Coronary artery (tissue), 2 donors: ENCODE measurements at regions not wholly inside any gene's neighbourhood (a gene's known extent, or its start where the extent isn't known, plus 50 kb on each side); places are given as distances from the start of the nearest gene placed in this dataset.

ENCODE experiments used
- DNase-seq: peaks from one replicate; pipeline ENCODE4 v3.0.0-alpha.2; 2017; ENCODE audit warnings: low spot score
- H3K27ac ChIP-seq, 2 donors: fragments of 200-600 bp; sonication (generic); one replicate each; pipeline ENCODE4 v1.5.1; 2016 to 2019
- H3K4me3 ChIP-seq: fragments of 200-600 bp; sonication (generic); 2 replicates; pipeline ENCODE4 v1.5.1; 2016; ENCODE audit warnings: mild to moderate bottlenecking, moderate library complexity
- TF ChIP-seq, protein P1 (sequence below): fragments of 200-600 bp; sonication (generic); IDR thresholded peaks from one replicate; pipeline ENCODE4 v1.5.1; 2019; ENCODE audit warnings: antibody characterized with exemption

DNA sequence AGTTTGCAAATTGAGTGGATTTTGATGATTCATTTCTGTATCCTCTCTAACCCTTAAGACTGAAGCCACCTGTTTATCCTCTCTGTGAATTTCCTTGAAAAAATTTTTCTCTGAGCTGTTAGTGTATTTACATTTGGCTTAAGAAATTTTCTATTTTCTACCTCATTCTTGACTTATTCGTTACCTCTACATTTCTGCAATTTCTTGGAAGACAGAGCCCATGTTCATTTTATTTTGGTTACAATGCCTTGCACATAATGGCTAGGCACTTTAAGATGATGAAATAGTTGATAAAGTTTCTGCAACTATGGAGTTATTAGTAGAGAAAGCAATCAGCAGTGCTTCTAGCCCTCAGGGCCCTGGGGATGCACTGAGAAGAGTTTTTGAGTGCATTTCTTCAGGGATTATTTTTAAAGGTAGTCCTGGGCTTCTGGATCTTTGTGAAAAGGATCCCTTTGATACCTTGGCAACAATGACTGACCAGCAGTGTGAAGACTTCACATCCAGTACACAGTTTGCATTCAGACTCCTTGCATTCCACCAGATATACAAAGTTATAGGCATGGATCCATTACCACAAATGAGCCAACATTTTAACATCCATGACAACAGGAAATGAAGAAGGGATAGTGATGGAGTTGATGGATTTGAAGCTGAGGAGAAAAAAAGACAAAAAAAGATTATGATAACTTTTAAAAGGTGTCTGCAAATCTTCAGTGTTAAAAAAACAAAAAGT, 68.2 kb downstream of the CH25H start:
- DNase-seq = no peak
- TF ChIP-seq, protein P1, sequence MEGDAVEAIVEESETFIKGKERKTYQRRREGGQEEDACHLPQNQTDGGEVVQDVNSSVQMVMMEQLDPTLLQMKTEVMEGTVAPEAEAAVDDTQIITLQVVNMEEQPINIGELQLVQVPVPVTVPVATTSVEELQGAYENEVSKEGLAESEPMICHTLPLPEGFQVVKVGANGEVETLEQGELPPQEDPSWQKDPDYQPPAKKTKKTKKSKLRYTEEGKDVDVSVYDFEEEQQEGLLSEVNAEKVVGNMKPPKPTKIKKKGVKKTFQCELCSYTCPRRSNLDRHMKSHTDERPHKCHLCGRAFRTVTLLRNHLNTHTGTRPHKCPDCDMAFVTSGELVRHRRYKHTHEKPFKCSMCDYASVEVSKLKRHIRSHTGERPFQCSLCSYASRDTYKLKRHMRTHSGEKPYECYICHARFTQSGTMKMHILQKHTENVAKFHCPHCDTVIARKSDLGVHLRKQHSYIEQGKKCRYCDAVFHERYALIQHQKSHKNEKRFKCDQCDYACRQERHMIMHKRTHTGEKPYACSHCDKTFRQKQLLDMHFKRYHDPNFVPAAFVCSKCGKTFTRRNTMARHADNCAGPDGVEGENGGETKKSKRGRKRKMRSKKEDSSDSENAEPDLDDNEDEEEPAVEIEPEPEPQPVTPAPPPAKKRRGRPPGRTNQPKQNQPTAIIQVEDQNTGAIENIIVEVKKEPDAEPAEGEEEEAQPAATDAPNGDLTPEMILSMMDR = no peak
- Histone ChIP-seq H3K27ac (no peak overlapping the region), H3K4me3 (no peak overlapping the region)

DNA sequence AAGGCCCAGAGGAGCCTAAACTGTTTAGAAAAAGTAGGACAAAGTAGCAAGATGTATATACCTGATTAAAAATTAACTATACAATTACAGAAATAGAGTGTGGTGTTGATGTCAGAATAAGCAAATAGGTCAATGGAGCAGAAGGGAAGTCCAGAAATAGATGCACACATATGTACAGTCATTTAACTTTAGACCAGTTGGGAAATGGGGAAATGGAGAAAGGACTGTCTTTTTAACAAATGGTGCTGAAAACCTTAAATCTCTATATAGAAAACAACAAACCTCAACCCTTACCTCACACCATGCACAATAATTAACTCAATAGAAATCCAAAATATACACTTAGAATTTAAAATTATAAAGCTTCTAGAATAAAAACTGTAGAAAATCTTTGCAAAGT, 72.2 kb downstream of the CH25H start:
- Histone ChIP-seq H3K27ac (no peak overlapping the region), H3K4me3 (no peak overlapping the region)
- TF ChIP-seq, protein P1 = no peak
- DNase-seq = no peak

DNA sequence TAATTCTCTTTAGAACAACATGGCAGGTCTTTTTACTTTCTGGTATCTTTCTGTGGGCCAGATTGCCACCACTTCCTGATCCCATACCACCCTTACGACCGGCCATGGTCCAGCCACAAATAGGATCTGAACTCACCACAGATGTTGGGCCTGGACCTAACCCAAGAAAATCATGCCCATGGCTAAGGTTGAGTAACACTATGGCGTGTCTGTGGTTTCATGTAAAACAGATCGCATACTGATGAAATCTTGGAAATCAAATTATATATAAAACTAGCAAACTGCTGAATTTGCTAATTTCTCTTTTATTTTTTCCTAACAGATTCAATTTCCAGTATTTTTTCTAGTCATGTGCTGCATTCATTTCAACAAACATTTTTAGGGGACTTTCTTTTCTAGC, 77.2 kb downstream of the CH25H start:
- no peak for DNase-seq
- Histone ChIP-seq H3K27ac (no peak overlapping the region), H3K4me3 (no peak overlapping the region)
- TF ChIP-seq, protein P1 = no peak

DNA sequence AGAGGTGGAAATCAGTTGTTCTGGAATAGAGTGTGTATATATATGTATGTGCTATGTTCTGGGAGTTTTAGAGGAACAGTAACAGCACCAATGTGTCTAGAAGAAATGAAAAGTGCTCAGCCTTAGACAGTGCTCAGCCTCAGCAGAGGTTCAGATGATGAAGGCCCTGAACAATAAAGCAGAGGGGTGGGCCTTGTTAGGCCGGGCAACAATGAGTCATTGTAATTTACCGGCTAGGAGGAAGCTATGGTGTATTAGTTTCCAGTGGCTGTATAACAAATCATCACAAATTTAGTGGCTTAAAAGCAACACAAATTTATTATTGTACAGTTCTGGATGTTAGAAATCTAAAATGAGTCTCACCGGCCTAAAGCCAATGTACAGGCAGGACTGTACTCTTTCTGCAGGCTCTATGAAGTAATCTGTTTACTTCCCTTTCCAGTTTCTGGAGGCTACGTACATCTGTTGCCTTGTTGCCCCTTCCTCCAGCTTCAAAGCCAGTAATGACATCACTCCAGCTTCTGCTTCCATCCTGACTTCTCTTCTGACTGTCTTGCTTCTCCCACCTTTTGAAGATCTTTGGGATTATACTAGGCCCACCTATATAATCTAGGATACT, 84.6 kb downstream of the CH25H start:
- H3K4me3 ChIP-seq = no peak overlapping the region
- H3K27ac ChIP-seq = peak overlapping the region in 1 of 2 donors; percentile 58
- no peak for DNase-seq
- TF ChIP-seq, protein P1 = no peak

GRCh38 chr10:89121764-89122020, 85.4 kb downstream of the CH25H start:
- Histone ChIP-seq H3K27ac (no peak overlapping the region), H3K4me3 (no peak overlapping the region)
- TF ChIP-seq, protein P1 = no peak
- DNase-seq = no peak

DNA sequence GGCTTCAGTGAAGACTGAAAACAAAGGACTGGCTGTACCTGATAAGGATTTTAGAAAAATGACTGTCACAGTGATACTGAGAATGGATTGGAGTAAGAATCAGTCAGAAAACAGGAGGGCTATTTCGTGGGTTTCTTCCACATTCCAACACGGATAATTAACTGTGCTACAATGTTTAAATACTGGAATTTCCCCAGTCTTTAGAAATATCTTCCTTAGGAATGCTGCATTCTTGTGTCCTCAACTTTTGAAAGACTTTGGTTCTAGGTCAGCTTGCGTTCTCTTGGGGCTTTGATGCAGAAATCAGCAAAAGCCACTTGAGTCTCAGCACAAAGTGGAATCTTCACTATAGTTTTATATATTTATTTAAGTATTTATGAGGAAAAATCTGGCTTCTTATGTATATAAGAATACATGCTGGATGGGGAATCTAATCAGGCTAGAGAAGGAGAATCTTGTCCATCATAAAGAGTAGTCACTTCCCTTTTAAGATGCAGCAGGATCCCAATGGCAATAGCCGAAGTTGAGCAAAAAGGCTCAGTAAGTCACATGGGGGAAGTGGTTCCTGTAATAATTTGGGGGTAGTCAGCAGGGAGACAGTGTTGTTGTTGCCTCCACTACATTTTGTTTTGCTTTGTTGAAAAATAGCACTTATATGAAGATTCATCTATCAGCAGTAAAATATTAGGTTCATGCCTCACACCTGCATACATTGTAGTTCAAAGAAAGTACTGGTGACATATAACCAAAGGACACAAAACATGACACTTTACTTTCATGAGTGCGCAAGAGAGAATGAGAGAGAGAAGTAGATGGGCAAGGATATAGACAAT, 86.0 kb downstream of the CH25H start:
- H3K4me3 ChIP-seq = no peak overlapping the region
- no peak overlapping the region for H3K27ac ChIP-seq
- DNase-seq = no peak
- TF ChIP-seq, protein P1 = no peak
